ENCODE measurements at regions not wholly inside any gene's neighbourhood (a gene's known extent, or its start where the extent isn't known, plus 50 kb on each side); places are given as distances from the start of the nearest gene placed in this dataset.

- Histone ChIP-seq H3K9ac (ENCODE audit: control insufficient read depth, extremely low read depth, insufficient read depth, low read length) (no peak overlapping the region), H3K9me3 (ENCODE audit: control insufficient read depth, low read depth, low read length) (no peaks in the 10 kb centered on the region), H3K4me1 (ENCODE audit: control insufficient read depth, extremely low read depth, insufficient read depth, low read length) (no peaks in the 10 kb centered on the region), H2AFZ (ENCODE audit: control insufficient read depth, low read length) (no peak overlapping the region), H4K20me1 (ENCODE audit: control insufficient read depth, extremely low read depth, insufficient read depth, low read length) (no peaks in the 10 kb centered on the region), H3K4me3 (ENCODE audit: control insufficient read depth in 2 of 3, extremely low read depth in 1 of 3, insufficient read depth in 2 of 3, low read depth in 1 of 3, low read length in 3 of 3) (no peak overlapping the region), H3K9me1 (ENCODE audit: control insufficient read depth, extremely low read depth, insufficient read depth, low read length) (no peaks in the 10 kb centered on the region), H3K27me3 (ENCODE audit: control insufficient read depth, extremely low read depth, insufficient read depth, low read length) (no peaks in the 10 kb centered on the region), H3K27ac (ENCODE audit: control insufficient read depth, insufficient read depth, low read length) (no peak overlapping the region), H3K79me2 (ENCODE audit: control insufficient read depth, insufficient read depth, low read length) (no peaks in the 10 kb centered on the region), H3K4me2 (ENCODE audit: control insufficient read depth, extremely low read depth, insufficient read depth, low read depth, low read length) (no peak overlapping the region), H3K36me3 (ENCODE audit: control insufficient read depth in 2 of 2, extremely low read depth in 1 of 2, insufficient read depth in 2 of 2, low read length in 2 of 2) (no peaks in the 10 kb centered on the region)
- TF ChIP-seq EZH2 (IDR thresholded peaks at IDR 0.05; ENCODE audit: low read length) (no peak), CTCF (optimal IDR thresholded peaks at IDR 0.05 in 1 of 3, IDR thresholded peaks at IDR 0.05 in 1 of 3, conservative IDR thresholded peaks at IDR 0.05 in 1 of 3; ENCODE audit: extremely low read depth in 1 of 3, insufficient read depth in 2 of 3, low read length in 3 of 3) (no peak)
- no peak for DNase-seq (ENCODE audit: low read depth, low spot score)
- dilution Hi-C loops (cut with MboI; ENCODE audit: extremely low pct_ligation_motif_present, low sequenced_read_pairs) = no loop called here
- FAIRE-seq = no peak
Measured at GRCh38 chr14:56998728-56999127, 188.4 kb upstream of the OTX2 start.

GRCh38 chr14:56996721-56997399, 186.6 kb upstream of the OTX2 start:
- dilution Hi-C loops (cut with MboI; ENCODE audit: extremely low pct_ligation_motif_present, low sequenced_read_pairs) = no loop called here
- Histone ChIP-seq H3K9ac (ENCODE audit: control insufficient read depth, extremely low read depth, insufficient read depth, low read length) (no peak overlapping the region), H2AFZ (ENCODE audit: control insufficient read depth, low read length) (no peak overlapping the region), H3K79me2 (ENCODE audit: control insufficient read depth, insufficient read depth, low read length) (no peaks in the 10 kb centered on the region), H3K36me3 (ENCODE audit: control insufficient read depth in 2 of 2, extremely low read depth in 1 of 2, insufficient read depth in 2 of 2, low read length in 2 of 2) (no peaks in the 10 kb centered on the region), H3K4me2 (ENCODE audit: control insufficient read depth, extremely low read depth, insufficient read depth, low read depth, low read length) (no peak overlapping the region), H3K27me3 (ENCODE audit: control insufficient read depth, extremely low read depth, insufficient read depth, low read length) (no peaks in the 10 kb centered on the region), H4K20me1 (ENCODE audit: control insufficient read depth, extremely low read depth, insufficient read depth, low read length) (no peaks in the 10 kb centered on the region), H3K4me1 (ENCODE audit: control insufficient read depth, extremely low read depth, insufficient read depth, low read length) (no peaks in the 10 kb centered on the region), H3K9me1 (ENCODE audit: control insufficient read depth, extremely low read depth, insufficient read depth, low read length) (no peaks in the 10 kb centered on the region), H3K27ac (ENCODE audit: control insufficient read depth, insufficient read depth, low read length) (no peak overlapping the region), H3K9me3 (ENCODE audit: control insufficient read depth, low read depth, low read length) (no peaks in the 10 kb centered on the region), H3K4me3 (ENCODE audit: control insufficient read depth in 2 of 3, extremely low read depth in 1 of 3, insufficient read depth in 2 of 3, low read depth in 1 of 3, low read length in 3 of 3) (no peak overlapping the region)
- DNase-seq (ENCODE audit: low read depth, low spot score) = no peak
- TF ChIP-seq EZH2 (IDR thresholded peaks at IDR 0.05; ENCODE audit: low read length) = no peak
- FAIRE-seq = no peak

- Histone ChIP-seq H3K36me3 (ENCODE audit: control insufficient read depth in 2 of 2, extremely low read depth in 1 of 2, insufficient read depth in 2 of 2, low read length in 2 of 2) (no peaks in the 10 kb centered on the region), H3K4me3 (ENCODE audit: control insufficient read depth in 2 of 3, extremely low read depth in 1 of 3, insufficient read depth in 2 of 3, low read depth in 1 of 3, low read length in 3 of 3) (no peak overlapping the region), H3K4me1 (ENCODE audit: control insufficient read depth, extremely low read depth, insufficient read depth, low read length) (no peaks in the 10 kb centered on the region), H3K27me3 (ENCODE audit: control insufficient read depth, extremely low read depth, insufficient read depth, low read length) (no peaks in the 10 kb centered on the region), H3K9ac (ENCODE audit: control insufficient read depth, extremely low read depth, insufficient read depth, low read length) (no peak overlapping the region), H3K9me1 (ENCODE audit: control insufficient read depth, extremely low read depth, insufficient read depth, low read length) (no peaks in the 10 kb centered on the region), H3K4me2 (ENCODE audit: control insufficient read depth, extremely low read depth, insufficient read depth, low read depth, low read length) (no peak overlapping the region), H3K27ac (ENCODE audit: control insufficient read depth, insufficient read depth, low read length) (no peak overlapping the region), H3K9me3 (ENCODE audit: control insufficient read depth, low read depth, low read length) (no peaks in the 10 kb centered on the region), H4K20me1 (ENCODE audit: control insufficient read depth, extremely low read depth, insufficient read depth, low read length) (no peaks in the 10 kb centered on the region), H2AFZ (ENCODE audit: control insufficient read depth, low read length) (no peak overlapping the region), H3K79me2 (ENCODE audit: control insufficient read depth, insufficient read depth, low read length) (no peaks in the 10 kb centered on the region)
- FAIRE-seq (no peak), DNase-seq (ENCODE audit: low read depth, low spot score) (no peak)
- dilution Hi-C loops (cut with MboI; ENCODE audit: extremely low pct_ligation_motif_present, low sequenced_read_pairs) = no loop called here
- TF ChIP-seq EZH2 (IDR thresholded peaks at IDR 0.05; ENCODE audit: low read length) (no peak), CTCF (optimal IDR thresholded peaks at IDR 0.05 in 1 of 3, IDR thresholded peaks at IDR 0.05 in 1 of 3, conservative IDR thresholded peaks at IDR 0.05 in 1 of 3; ENCODE audit: extremely low read depth in 1 of 3, insufficient read depth in 2 of 3, low read length in 3 of 3) (no peak)
Measured at GRCh38 chr14:56995010-56995409, 184.7 kb upstream of the OTX2 start.

All from keratinocyte (primary cell).